GM18505 (cell line): ENCODE measurements at regions not wholly inside any gene's neighbourhood (a gene's known extent, or its start where the extent isn't known, plus 50 kb on each side); places are given as distances from the start of the nearest gene placed in this dataset.
"Not testable (repeated sequence)": the region's sequence is repeated elsewhere in the genome, so short reads cannot be mapped to it uniquely, and the experiment has no call there.

Experiments used
- ATAC-seq: cut with Tn5 transposase; IDR thresholded peaks from one replicate; pipeline ENCODE4 v1.9.1; 2021; ENCODE audit not compliant: unreplicated experiment
- POLR2A ChIP-seq: IDR thresholded peaks from 4 replicates; pipeline ENCODE4 v1.6.1; 2011; ENCODE audit warnings: borderline replicate concordance; ENCODE audit not compliant: insufficient read depth, insufficient read length; ENCODE audit errors: extremely low read depth

GRCh38 chr12:17137396-17137795, 531.4 kb upstream of the LMO3 start:
- ATAC-seq: no peak
- TF ChIP-seq POLR2A: no peak

GRCh38 chr12:17134315-17134714, 528.4 kb upstream of the LMO3 start:
- no peak for ATAC-seq
- TF ChIP-seq POLR2A: no peak

- TF ChIP-seq POLR2A: no peak
- ATAC-seq: no peak
Measured at GRCh38 chr12:17132336-17132735, 526.4 kb upstream of the LMO3 start.

DNA sequence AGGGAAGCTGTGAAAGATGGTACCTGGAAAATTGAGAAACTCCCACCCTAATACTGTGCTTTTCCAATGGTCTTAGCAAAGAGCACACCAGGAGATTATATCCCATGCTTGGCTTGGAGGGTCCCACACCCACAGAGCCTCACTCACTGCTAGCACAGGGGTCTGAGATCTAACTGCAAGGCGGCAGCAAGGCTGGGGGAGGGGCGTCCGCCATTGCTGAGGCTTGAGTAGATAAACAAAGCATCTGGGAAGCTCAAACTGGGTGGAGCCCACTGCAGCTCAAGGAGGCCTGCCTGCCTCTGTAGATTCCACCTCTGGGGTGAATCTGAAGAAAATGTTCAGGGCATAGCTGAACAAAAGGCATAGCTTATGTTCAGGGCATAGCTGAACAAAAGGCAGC, 510.6 kb upstream of the LMO3 start:
- not testable (repeated sequence) for ATAC-seq

DNA sequence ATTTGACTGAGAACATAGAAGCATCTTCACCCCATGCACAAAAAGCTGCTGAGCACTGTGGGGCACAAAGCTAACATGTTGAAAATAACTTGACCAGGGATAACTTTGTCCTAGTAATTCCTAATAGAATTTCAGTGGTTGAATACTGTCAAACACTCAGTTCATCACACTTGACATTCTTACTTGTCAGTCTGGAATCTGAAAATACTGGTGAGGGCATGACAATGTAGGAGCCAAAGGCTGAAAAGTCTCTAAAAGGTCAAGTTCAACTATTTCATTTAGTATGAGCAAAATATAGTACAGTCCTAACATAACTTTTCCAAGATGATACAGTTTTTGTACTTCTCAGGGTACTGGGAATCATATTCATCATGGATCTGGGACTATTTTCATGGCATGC, 504.4 kb upstream of the LMO3 start:
- TF ChIP-seq POLR2A: no peak
- no peak for ATAC-seq

DNA sequence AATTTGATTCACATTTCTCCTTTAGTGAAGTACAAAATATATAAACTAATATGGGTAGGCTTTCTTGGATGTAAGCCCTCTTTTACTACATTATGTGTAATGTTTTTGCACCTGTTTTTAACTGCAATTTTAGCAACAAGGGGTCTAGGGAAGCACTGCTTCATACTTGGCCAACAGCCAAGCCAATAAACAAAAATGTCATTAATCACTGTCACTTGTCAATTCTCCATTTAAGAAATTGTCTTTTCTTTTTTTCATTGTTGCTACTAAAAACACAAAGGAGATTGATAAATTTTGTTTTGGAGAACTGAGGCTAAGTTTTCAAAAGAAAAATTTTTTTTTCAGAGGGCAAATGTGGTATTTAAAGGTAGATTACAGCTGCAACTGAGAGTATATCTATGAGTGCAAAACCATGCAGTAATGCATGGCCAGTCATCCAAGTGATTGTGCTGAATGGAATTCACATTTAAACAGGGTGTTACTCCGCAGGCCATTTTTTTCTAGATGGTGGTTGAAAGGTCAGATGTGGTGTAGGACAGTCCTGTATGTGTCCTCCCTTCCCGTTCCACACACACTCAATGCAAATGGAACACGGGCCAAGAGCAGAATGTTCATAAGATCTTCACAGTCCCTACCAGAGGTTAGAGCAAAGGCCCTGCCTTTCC, 503.0 kb upstream of the LMO3 start:
- ATAC-seq: no peak
- TF ChIP-seq POLR2A: no peak

DNA sequence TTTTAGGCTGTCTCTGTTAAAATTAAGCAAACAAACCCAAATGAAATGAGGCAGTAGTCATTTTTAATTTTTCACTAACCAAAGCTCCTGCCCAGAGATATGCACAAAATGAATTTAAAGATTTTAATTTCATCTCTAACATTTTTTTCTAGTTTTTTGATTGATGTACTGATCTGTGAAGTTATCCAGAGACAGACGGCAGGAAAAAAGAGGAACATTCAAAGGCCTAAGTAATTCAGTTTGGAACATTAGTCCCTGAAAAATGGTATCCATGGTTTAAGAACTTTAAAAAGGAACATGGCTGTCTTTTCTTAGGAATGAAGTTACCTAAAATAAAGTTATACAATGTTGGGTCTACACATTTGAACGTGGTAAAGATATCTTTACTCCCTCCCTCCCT, 498.8 kb upstream of the LMO3 start:
- TF ChIP-seq POLR2A: no peak
- ATAC-seq: no peak

GRCh38 chr12:17097674-17098073, 491.7 kb upstream of the LMO3 start:
- no peak for ATAC-seq

DNA sequence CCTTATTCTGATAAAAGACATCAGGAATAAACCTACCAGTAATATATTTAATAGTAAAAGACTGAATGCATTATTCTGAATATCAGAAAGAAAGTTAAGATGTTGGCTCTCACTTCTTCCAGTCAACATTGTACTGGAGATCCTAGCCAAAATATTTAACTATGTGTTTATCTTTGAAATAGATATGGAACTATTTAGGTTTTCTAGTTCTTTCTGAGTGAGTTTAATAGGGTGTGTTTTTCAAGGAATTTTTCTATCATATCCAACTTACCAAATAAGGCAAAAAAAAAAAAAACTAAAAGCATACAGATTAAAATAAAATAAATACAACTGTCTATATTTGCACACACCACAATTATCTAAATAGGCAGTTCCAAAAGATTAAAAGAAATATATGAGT, 478.9 kb upstream of the LMO3 start:
- TF ChIP-seq POLR2A: no peak
- no peak for ATAC-seq

More at GRCh38 chr12:17097674-17098073, 491.7 kb upstream of the LMO3 start:
- TF ChIP-seq POLR2A: no peak

DNA sequence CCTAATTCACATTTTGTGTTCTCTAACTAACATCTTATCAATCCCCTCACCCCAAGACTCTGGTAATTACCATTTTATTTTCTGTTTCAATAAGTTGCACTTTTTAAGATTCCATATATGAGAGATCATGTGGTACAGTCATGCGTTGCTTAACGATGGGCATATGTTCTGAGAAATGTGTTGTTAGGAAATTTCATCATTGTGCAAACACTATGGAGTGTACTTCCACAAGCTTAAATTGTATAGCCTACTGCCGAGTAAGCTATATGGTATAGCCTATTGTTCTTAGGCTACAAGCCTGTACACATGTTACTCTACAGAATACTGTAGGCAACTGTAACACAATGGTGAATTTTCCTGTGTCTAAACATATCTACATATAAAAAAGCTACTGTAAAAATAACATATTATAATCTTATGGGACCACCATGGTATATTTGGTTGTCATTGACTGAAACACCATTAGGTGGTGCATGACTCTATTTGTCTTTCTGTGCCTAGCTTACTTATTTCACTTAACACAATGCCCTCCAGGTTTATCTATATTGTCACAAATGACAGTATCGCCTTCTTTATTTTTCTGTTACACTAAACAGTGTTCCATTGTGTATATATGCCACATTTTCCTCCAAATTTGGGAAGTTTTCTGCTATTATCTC, 473.4 kb upstream of the LMO3 start:
- no peak for TF ChIP-seq POLR2A
- no peak for ATAC-seq

DNA sequence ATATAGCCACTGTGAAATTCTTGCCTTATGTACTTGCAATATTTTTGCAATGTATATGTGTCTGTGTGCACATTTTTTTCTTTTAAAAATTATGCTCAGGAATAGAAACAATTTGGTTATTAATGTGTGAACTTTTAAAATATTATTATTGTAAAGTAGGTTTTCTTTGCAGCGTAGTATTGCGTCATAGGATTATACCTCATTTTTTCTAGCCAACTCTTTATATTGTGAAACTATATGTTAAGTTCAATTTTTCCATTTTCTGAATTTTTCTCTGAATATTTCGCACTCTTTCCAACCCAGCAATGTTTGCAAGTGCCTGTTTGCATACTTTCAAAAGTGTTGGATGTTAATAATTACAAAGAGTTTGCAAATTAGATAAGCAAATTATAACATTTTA, 471.6 kb upstream of the LMO3 start:
- no peak for ATAC-seq
- TF ChIP-seq POLR2A: no peak

GRCh38 chr12:17076811-17077210, 470.8 kb upstream of the LMO3 start:
- ATAC-seq: no peak

DNA sequence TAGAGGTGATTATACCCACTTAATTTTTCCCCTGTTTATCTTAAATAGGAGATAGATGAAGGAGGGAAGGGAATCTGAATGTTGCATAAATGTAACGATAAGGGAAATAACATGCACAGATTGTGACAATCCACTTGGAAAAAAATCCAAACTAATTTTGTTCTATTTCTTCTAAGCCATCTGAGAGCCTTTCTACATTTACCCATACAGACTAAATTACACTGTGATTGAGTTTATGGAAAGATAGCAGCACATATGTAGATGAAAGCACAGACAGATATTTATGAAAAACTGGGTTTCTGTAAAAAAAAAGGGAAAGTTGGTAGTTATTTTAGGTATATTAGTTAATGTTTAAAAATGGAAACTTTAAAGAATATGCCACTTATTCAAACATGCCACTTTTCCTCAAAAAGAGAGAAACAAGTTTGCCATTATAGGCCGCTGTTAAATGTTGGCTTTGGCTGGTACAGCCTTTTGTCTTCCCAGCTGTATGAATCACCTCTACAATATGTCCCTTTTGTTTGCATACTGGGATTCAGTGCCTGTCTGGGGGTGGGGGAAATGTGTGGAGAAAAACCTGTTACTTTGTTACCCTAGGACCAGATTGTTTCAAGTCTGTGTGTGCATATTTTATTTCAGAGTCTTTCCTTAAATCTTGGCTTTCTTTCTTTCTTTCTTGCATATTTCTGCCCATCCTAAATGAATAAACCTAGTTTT, 470.2 kb upstream of the LMO3 start:
- TF ChIP-seq POLR2A: no peak
- ATAC-seq: no peak

More at GRCh38 chr12:17076811-17077210, 470.8 kb upstream of the LMO3 start:
- TF ChIP-seq POLR2A: no peak

- TF ChIP-seq POLR2A: no peak
- no peak for ATAC-seq
Measured at GRCh38 chr12:17064834-17065233, 458.9 kb upstream of the LMO3 start.
